Ishikawa (cell line): ENCODE measurements at regions not wholly inside any gene's neighbourhood (a gene's known extent, or its start where the extent isn't known, plus 50 kb on each side); places are given as distances from the start of the nearest gene placed in this dataset.

Source experiments
- CEBPB ChIP-seq: IDR thresholded peaks from 2 replicates; pipeline ENCODE4 v1.6.1; 2012
- CREB1 ChIP-seq: IDR thresholded peaks from 2 replicates; pipeline ENCODE4 v1.6.1; 2012; ENCODE audit warnings: low read depth
- EGR1 ChIP-seq: IDR thresholded peaks from 2 replicates; pipeline ENCODE4 v1.6.1; 2012
- EP300 ChIP-seq: IDR thresholded peaks from 2 replicates; pipeline ENCODE4 v1.6.1; 2012; ENCODE audit warnings: borderline replicate concordance
- FOXM1 ChIP-seq: IDR thresholded peaks from 2 replicates; pipeline ENCODE4 v1.6.1; 2012; ENCODE audit warnings: low read depth, borderline replicate concordance
- MAX ChIP-seq: IDR thresholded peaks from 2 replicates; pipeline ENCODE4 v1.6.1; 2012
- NFIC ChIP-seq: IDR thresholded peaks from 2 replicates; pipeline ENCODE4 v1.6.1; 2012
- RAD21 ChIP-seq: IDR thresholded peaks from 2 replicates; pipeline ENCODE4 v1.6.1; 2012; ENCODE audit warnings: low read depth
- REST ChIP-seq: IDR thresholded peaks from 2 replicates; pipeline ENCODE4 v1.6.1; 2012; ENCODE audit warnings: low read depth, mild to moderate bottlenecking
- TAF1 ChIP-seq: IDR thresholded peaks from 2 replicates; pipeline ENCODE4 v1.6.1; 2012; ENCODE audit warnings: low read depth, mild to moderate bottlenecking
- TCF12 ChIP-seq: IDR thresholded peaks from 2 replicates; pipeline ENCODE4 v1.6.1; 2012; ENCODE audit warnings: low read depth
- TEAD4 ChIP-seq: IDR thresholded peaks from 2 replicates; pipeline ENCODE4 v1.6.1; 2012
- USF1 ChIP-seq: IDR thresholded peaks from 2 replicates; pipeline ENCODE4 v1.6.1; 2012
- YY1 ChIP-seq: IDR thresholded peaks from 2 replicates; pipeline ENCODE4 v1.6.1; 2012; ENCODE audit warnings: low read depth
- ZBTB7A ChIP-seq: IDR thresholded peaks from 2 replicates; pipeline ENCODE4 v1.6.1; 2012; ENCODE audit warnings: low read depth

DNA sequence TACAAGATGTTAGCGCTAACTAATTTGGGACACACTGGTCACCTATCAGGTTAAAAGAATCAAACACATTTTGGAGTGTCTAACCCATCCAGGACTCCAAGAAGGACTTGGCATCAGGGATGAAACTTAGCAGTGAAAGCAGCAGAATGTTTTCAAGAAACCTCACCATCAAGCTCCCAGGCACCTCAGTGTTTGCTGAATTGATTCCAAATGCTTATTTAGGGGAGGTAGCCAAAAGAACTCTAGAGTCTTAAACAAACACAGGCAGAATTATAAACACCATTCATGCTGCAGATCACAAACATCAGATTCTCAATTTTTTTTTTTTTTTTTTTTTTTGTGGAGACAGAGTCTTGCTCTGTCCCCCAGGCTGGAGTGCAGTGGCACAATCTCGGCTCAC is 122.8 kb upstream of the UXS1 start:
- TF ChIP-seq FOXM1 (no peak), EP300 (no peak), MAX (no peak), RAD21 (no peak), NFIC (no peak), REST (no peak), CEBPB (no peak)

- TF ChIP-seq EGR1 (no peak), CREB1 (no peak), TAF1 (no peak), CEBPB (no peak), MAX (no peak), USF1 (no peak), TCF12 (no peak), FOXM1 (no peak), YY1 (no peak), EP300 (no peak), NFIC (no peak), RAD21 (no peak), REST (no peak)
Measured at GRCh38 chr2:106314444-106314843, 120.3 kb upstream of the UXS1 start.

DNA sequence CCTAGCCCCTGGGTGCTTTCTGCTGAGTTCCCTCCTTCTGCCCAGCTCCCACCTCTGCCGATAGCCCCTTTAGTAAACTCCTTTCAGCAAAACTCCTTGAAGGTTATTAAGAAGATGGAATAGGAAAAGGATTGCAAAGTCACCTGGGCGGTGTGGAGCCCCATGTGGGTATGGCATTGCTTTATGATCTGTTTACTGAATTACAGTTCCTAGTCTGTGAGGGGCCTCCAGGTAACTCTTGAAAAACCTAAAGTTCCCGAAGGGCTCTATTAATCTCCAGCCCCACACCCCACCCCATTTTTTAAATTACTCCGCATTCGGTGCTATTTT is 116.9 kb upstream of the UXS1 start:
- TF ChIP-seq ZBTB7A (no peak), MAX (no peak), EP300 (no peak), EGR1 (no peak), TAF1 (no peak), CEBPB (no peak), TEAD4 (no peak), FOXM1 (no peak), RAD21 (no peak), REST (no peak), NFIC (no peak), TCF12 (no peak), CREB1 (no peak), YY1 (no peak), USF1 (no peak)

- TF ChIP-seq FOXM1 (no peak), EGR1 (no peak), USF1 (no peak), ZBTB7A (no peak), TCF12 (no peak), TEAD4 (no peak), RAD21 (no peak), CEBPB (no peak), YY1 (no peak)
Measured at GRCh38 chr2:106307860-106308259, 113.8 kb upstream of the UXS1 start.
